ENCODE measurements at regions not wholly inside any gene's neighbourhood (a gene's known extent, or its start where the extent isn't known, plus 50 kb on each side); places are given as distances from the start of the nearest gene placed in this dataset.

- WGBS, result no CpG with 5 or more reads among the region's 2 CpGs
- Histone ChIP-seq H3K79me1 (replicated peaks; ENCODE audit: low read length, poor library complexity, severe bottlenecking) (no peaks in the 10 kb centered on the region), H2BK5ac (ENCODE audit: low read depth, low read length, poor library complexity, severe bottlenecking) (no peak overlapping the region), H3K23ac (ENCODE audit: low read length in 2 of 2) (no peak overlapping the region), H3K14ac (ENCODE audit: low read length in 2 of 2) (no peak overlapping the region), H2BK12ac (ENCODE audit: low read length in 2 of 2) (no peak overlapping the region), H3K9me3 (ENCODE audit: control insufficient read depth, low read length) (no peaks in the 10 kb centered on the region), H2BK15ac (ENCODE audit: low read depth, poor library complexity, severe bottlenecking) (no peak overlapping the region), H3K4me1 (ENCODE audit: control insufficient read depth, insufficient read depth, low read depth, low read length) (no peaks in the 10 kb centered on the region), H3K9ac (ENCODE audit: low read length) (no peak overlapping the region), H2AFZ (ENCODE audit: low read depth, low read length) (no peak overlapping the region), H2BK120ac (ENCODE audit: low read depth, low read length) (no peak overlapping the region), H4K8ac (ENCODE audit: low read length) (no peak overlapping the region), H3K27me3 (ENCODE audit: control insufficient read depth in 1 of 2, insufficient read depth in 1 of 2, low read length in 2 of 2) (no peaks in the 10 kb centered on the region), H3K27ac (ENCODE audit: low read length, poor library complexity, severe bottlenecking) (no peak overlapping the region), H3K36me3 (ENCODE audit: control insufficient read depth in 1 of 2, insufficient read depth in 2 of 2, low read depth in 1 of 2, low read length in 2 of 2) (no peaks in the 10 kb centered on the region), H3K4me2 (ENCODE audit: low read length, poor library complexity, severe bottlenecking) (no peak overlapping the region), H3K18ac (ENCODE audit: low read depth in 1 of 2, low read length in 2 of 2) (no peak overlapping the region), H2AK5ac (ENCODE audit: low read length, severe bottlenecking) (no peak overlapping the region), H3K4ac (ENCODE audit: low read depth in 1 of 2, low read length in 2 of 2) (no peak overlapping the region), H3K4me3 (ENCODE audit: insufficient read depth in 1 of 2, low read depth in 1 of 2, low read length in 2 of 2) (no peak overlapping the region), H4K91ac (ENCODE audit: low read length) (no peak overlapping the region)
- DNase-seq, result no peak
Measured at GRCh38 chr20:6618051-6618450, 149.4 kb upstream of the BMP2 start.

- no peaks in the 10 kb centered on the region for H3K36me3 ChIP-seq (ENCODE audit: control insufficient read depth in 1 of 2, insufficient read depth in 2 of 2, low read depth in 1 of 2, low read length in 2 of 2)
- H3K9me3 ChIP-seq (ENCODE audit: control insufficient read depth, low read length), result no peaks in the 10 kb centered on the region
- WGBS, result 94% methylated on average over 1 of the region's 1 CpG
- H2BK12ac ChIP-seq (ENCODE audit: low read length in 2 of 2), result no peak overlapping the region
- H4K91ac ChIP-seq (ENCODE audit: low read length), result no peak overlapping the region
- peaks cover 0 to 9% of the 10 kb centered on the region in 2 experiments for H3K27me3 ChIP-seq (ENCODE audit: control insufficient read depth in 1 of 2, insufficient read depth in 1 of 2, low read length in 2 of 2)
- H2BK5ac ChIP-seq (ENCODE audit: low read depth, low read length, poor library complexity, severe bottlenecking), result no peak overlapping the region
- no peak overlapping the region for H3K27ac ChIP-seq (ENCODE audit: low read length, poor library complexity, severe bottlenecking)
- no peak overlapping the region for H2BK15ac ChIP-seq (ENCODE audit: low read depth, poor library complexity, severe bottlenecking)
- no peak overlapping the region for H3K23ac ChIP-seq (ENCODE audit: low read length in 2 of 2)
- H3K79me1 ChIP-seq (replicated peaks; ENCODE audit: low read length, poor library complexity, severe bottlenecking), result no peaks in the 10 kb centered on the region
- H3K4me1 ChIP-seq (ENCODE audit: control insufficient read depth, insufficient read depth, low read depth, low read length), result no peaks in the 10 kb centered on the region
- no peak overlapping the region for H3K14ac ChIP-seq (ENCODE audit: low read length in 2 of 2)
- H3K4ac ChIP-seq (ENCODE audit: low read depth in 1 of 2, low read length in 2 of 2), result no peak overlapping the region
- H3K9ac ChIP-seq (ENCODE audit: low read length), result no peak overlapping the region
- H3K4me3 ChIP-seq (ENCODE audit: insufficient read depth in 1 of 2, low read depth in 1 of 2, low read length in 2 of 2), result no peak overlapping the region
- no peak for DNase-seq
- no peak overlapping the region for H2AFZ ChIP-seq (ENCODE audit: low read depth, low read length)
- H2AK5ac ChIP-seq (ENCODE audit: low read length, severe bottlenecking), result no peak overlapping the region
- no peak overlapping the region for H3K18ac ChIP-seq (ENCODE audit: low read depth in 1 of 2, low read length in 2 of 2)
- H4K8ac ChIP-seq (ENCODE audit: low read length), result no peak overlapping the region
- no peak overlapping the region for H3K4me2 ChIP-seq (ENCODE audit: low read length, poor library complexity, severe bottlenecking)
- H2BK120ac ChIP-seq (ENCODE audit: low read depth, low read length), result no peak overlapping the region
Measured at GRCh38 chr20:6616421-6616820, 151.1 kb upstream of the BMP2 start.

GRCh38 chr20:6614836-6615235 is 152.7 kb upstream of the BMP2 start:
- Histone ChIP-seq H3K36me3 (ENCODE audit: control insufficient read depth in 1 of 2, insufficient read depth in 2 of 2, low read depth in 1 of 2, low read length in 2 of 2) (no peaks in the 10 kb centered on the region), H3K27me3 (ENCODE audit: control insufficient read depth in 1 of 2, insufficient read depth in 1 of 2, low read length in 2 of 2) (peaks cover 0 to 9% of the 10 kb centered on the region in 2 experiments)
- WGBS, result 80% methylated on average over 1 of the region's 1 CpG

GRCh38 chr20:6613280-6613861 is 154.1 kb upstream of the BMP2 start:
- H4K8ac ChIP-seq (ENCODE audit: low read length), result no peak overlapping the region
- no peaks in the 10 kb centered on the region for H3K36me3 ChIP-seq (ENCODE audit: control insufficient read depth in 1 of 2, insufficient read depth in 2 of 2, low read depth in 1 of 2, low read length in 2 of 2)
- H3K4me1 ChIP-seq (ENCODE audit: control insufficient read depth, insufficient read depth, low read depth, low read length), result no peaks in the 10 kb centered on the region
- no peak overlapping the region for H2BK120ac ChIP-seq (ENCODE audit: low read depth, low read length)
- H3K9me3 ChIP-seq (ENCODE audit: control insufficient read depth, low read length), result no peaks in the 10 kb centered on the region
- H2AFZ ChIP-seq (ENCODE audit: low read depth, low read length), result no peak overlapping the region
- H3K9ac ChIP-seq (ENCODE audit: low read length), result no peak overlapping the region
- H2BK12ac ChIP-seq (ENCODE audit: low read length in 2 of 2), result no peak overlapping the region
- DNase-seq, result no peak
- H3K79me1 ChIP-seq (replicated peaks; ENCODE audit: low read length, poor library complexity, severe bottlenecking), result no peaks in the 10 kb centered on the region
- no peak overlapping the region for H2AK5ac ChIP-seq (ENCODE audit: low read length, severe bottlenecking)
- no peak overlapping the region for H3K14ac ChIP-seq (ENCODE audit: low read length in 2 of 2)
- no peak overlapping the region for H3K4ac ChIP-seq (ENCODE audit: low read depth in 1 of 2, low read length in 2 of 2)
- no peak overlapping the region for H3K4me3 ChIP-seq (ENCODE audit: insufficient read depth in 1 of 2, low read depth in 1 of 2, low read length in 2 of 2)
- no peak overlapping the region for H3K18ac ChIP-seq (ENCODE audit: low read depth in 1 of 2, low read length in 2 of 2)
- no peak overlapping the region for H4K91ac ChIP-seq (ENCODE audit: low read length)
- WGBS, result 66% methylated on average over 4 of the region's 8 CpGs
- H3K27me3 ChIP-seq (ENCODE audit: control insufficient read depth in 1 of 2, insufficient read depth in 1 of 2, low read length in 2 of 2), result peaks cover 0 to 9% of the 10 kb centered on the region in 2 experiments
- H2BK5ac ChIP-seq (ENCODE audit: low read depth, low read length, poor library complexity, severe bottlenecking), result no peak overlapping the region
- H3K27ac ChIP-seq (ENCODE audit: low read length, poor library complexity, severe bottlenecking), result no peak overlapping the region
- no peak overlapping the region for H3K23ac ChIP-seq (ENCODE audit: low read length in 2 of 2)
- no peak overlapping the region for H3K4me2 ChIP-seq (ENCODE audit: low read length, poor library complexity, severe bottlenecking)
- H2BK15ac ChIP-seq (ENCODE audit: low read depth, poor library complexity, severe bottlenecking), result no peak overlapping the region

More at GRCh38 chr20:6614836-6615235, 152.7 kb upstream of the BMP2 start:
- Histone ChIP-seq H3K23ac (ENCODE audit: low read length in 2 of 2) (no peak overlapping the region), H2BK12ac (ENCODE audit: low read length in 2 of 2) (no peak overlapping the region), H2AFZ (ENCODE audit: low read depth, low read length) (no peak overlapping the region), H3K79me1 (replicated peaks; ENCODE audit: low read length, poor library complexity, severe bottlenecking) (no peaks in the 10 kb centered on the region), H2AK5ac (ENCODE audit: low read length, severe bottlenecking) (no peak overlapping the region), H3K9me3 (ENCODE audit: control insufficient read depth, low read length) (no peaks in the 10 kb centered on the region), H3K4me3 (ENCODE audit: insufficient read depth in 1 of 2, low read depth in 1 of 2, low read length in 2 of 2) (no peak overlapping the region), H3K4me2 (ENCODE audit: low read length, poor library complexity, severe bottlenecking) (no peak overlapping the region), H3K9ac (ENCODE audit: low read length) (no peak overlapping the region), H2BK120ac (ENCODE audit: low read depth, low read length) (no peak overlapping the region), H2BK15ac (ENCODE audit: low read depth, poor library complexity, severe bottlenecking) (no peak overlapping the region), H4K91ac (ENCODE audit: low read length) (no peak overlapping the region), H2BK5ac (ENCODE audit: low read depth, low read length, poor library complexity, severe bottlenecking) (no peak overlapping the region), H3K4ac (ENCODE audit: low read depth in 1 of 2, low read length in 2 of 2) (no peak overlapping the region), H3K18ac (ENCODE audit: low read depth in 1 of 2, low read length in 2 of 2) (no peak overlapping the region), H4K8ac (ENCODE audit: low read length) (no peak overlapping the region), H3K4me1 (ENCODE audit: control insufficient read depth, insufficient read depth, low read depth, low read length) (no peaks in the 10 kb centered on the region), H3K14ac (ENCODE audit: low read length in 2 of 2) (no peak overlapping the region), H3K27ac (ENCODE audit: low read length, poor library complexity, severe bottlenecking) (no peak overlapping the region)
- DNase-seq, result no peak
